GM23248 (cell line): ENCODE measurements at regions not wholly inside any gene's neighbourhood (a gene's known extent, or its start where the extent isn't known, plus 50 kb on each side); places are given as distances from the start of the nearest gene placed in this dataset.

Experiments
- DNase-seq: peaks from one replicate; pipeline ENCODE4 v3.0.0-alpha.2; 2015
- H2AFZ ChIP-seq: fragments of 200-600 bp; sonication (generic); 2 replicates; pipeline ENCODE4 v1.6.1; 2016; ENCODE audit warnings: antibody characterized with exemption
- H3F3A ChIP-seq: fragments of 200-600 bp; sonication (generic); 2 replicates; pipeline ENCODE4 v1.6.1; 2016; ENCODE audit warnings: mild to moderate bottlenecking, antibody characterized with exemption, mixed run types; ENCODE audit not compliant: insufficient read depth
- H3K27ac ChIP-seq: fragments of 200-600 bp; sonication (generic); 2 replicates; pipeline ENCODE4 v1.5.1; 2016; ENCODE audit warnings: mild to moderate bottlenecking
- H3K27me3 ChIP-seq: fragments of 200-600 bp; sonication (generic); replicated peaks from 2 replicates; pipeline ENCODE4 v1.6.1; 2016; ENCODE audit warnings: mild to moderate bottlenecking; ENCODE audit not compliant: insufficient read depth
- H3K36me3 ChIP-seq: fragments of 200-600 bp; sonication (generic); 2 replicates; pipeline ENCODE4 v1.6.1; 2016; ENCODE audit warnings: low read depth, mild to moderate bottlenecking
- H3K4me1 ChIP-seq: fragments of 200-600 bp; sonication (generic); 2 replicates; pipeline ENCODE4 v1.6.1; 2016; ENCODE audit warnings: mild to moderate bottlenecking; ENCODE audit not compliant: insufficient read depth
- H3K4me2 ChIP-seq: fragments of 200-600 bp; sonication (generic); one replicate; pipeline ENCODE4 v1.6.1; 2016; ENCODE audit warnings: mild to moderate bottlenecking; ENCODE audit not compliant: unreplicated experiment
- H3K4me3 ChIP-seq: fragments of 200-600 bp; sonication (generic); 2 replicates; pipeline ENCODE4 v1.5.1; 2016; ENCODE audit warnings: mild to moderate bottlenecking
- H3K79me2 ChIP-seq: fragments of 200-600 bp; sonication (generic); 2 replicates; pipeline ENCODE4 v1.6.1; 2016; ENCODE audit warnings: mild to moderate bottlenecking; ENCODE audit not compliant: insufficient read depth
- H3K9ac ChIP-seq: fragments of 200-600 bp; sonication (generic); 2 replicates; pipeline ENCODE4 v1.6.1; 2016; ENCODE audit warnings: mild to moderate bottlenecking
- H3K9me2 ChIP-seq: fragments of 200-600 bp; sonication (generic); 2 replicates; pipeline ENCODE4 v1.6.1; 2016; ENCODE audit warnings: mixed run types, mild to moderate bottlenecking, moderate library complexity; ENCODE audit not compliant: insufficient read depth
- H3K9me3 ChIP-seq: fragments of 200-600 bp; sonication (generic); one replicate; pipeline ENCODE4 v1.6.1; 2017; ENCODE audit warnings: low read depth
- H4K20me1 ChIP-seq: fragments of 200-600 bp; sonication (generic); 2 replicates; pipeline ENCODE4 v1.6.0; 2016; ENCODE audit not compliant: insufficient read depth
- EZH2 ChIP-seq: fragments of 200-600 bp; sonication (generic); IDR thresholded peaks from 2 replicates; pipeline ENCODE4 v1.6.1; 2018; ENCODE audit warnings: antibody characterized with exemption, mild to moderate bottlenecking; ENCODE audit not compliant: insufficient read depth, poor library complexity, severe bottlenecking
- EZH2phosphoT487 ChIP-seq: fragments of 200-600 bp; sonication (generic); IDR thresholded peaks from 2 replicates; pipeline ENCODE4 v1.6.1; 2018; ENCODE audit warnings: antibody characterized with exemption, moderate library complexity, mild to moderate bottlenecking, low read depth; ENCODE audit not compliant: insufficient read depth
- WGBS, 2 experiments: methylation state at CpG; one replicate each; pipeline ENCODE4 v1.1.6; 2015 to 2017; ENCODE audit warnings: low lambda C conversion rate in 2 of 2, low coverage in 1 of 2; ENCODE audit errors: missing lambda C conversion rate in 2 of 2; 5-methylcytosine and 5-hydroxymethylcytosine counted together
- in situ Hi-C: fragments of 300-500 bp; cut with MboI; formaldehyde crosslinking; loops from 2 replicates; pipeline ENCODE4 v1.15.0; 2020

- Histone ChIP-seq H4K20me1 (no peaks in the 10 kb centered on the region), H3K79me2 (no peaks in the 10 kb centered on the region), H3K27me3 (no peaks in the 10 kb centered on the region), H3K4me3 (no peak overlapping the region), H3K9me2 (no peaks in the 10 kb centered on the region), H3K4me1 (no peaks in the 10 kb centered on the region), H3K4me2 (no peak overlapping the region), H3K36me3 (no peaks in the 10 kb centered on the region), H3F3A (no peaks in the 10 kb centered on the region), H3K9ac (no peak overlapping the region), H3K27ac (no peak overlapping the region), H3K9me3 (no peaks in the 10 kb centered on the region), H2AFZ (no peak overlapping the region)
- TF ChIP-seq EZH2phosphoT487, result no peak
- no peak for TF ChIP-seq EZH2
- in situ Hi-C loops, result no loop called here
- no peak for DNase-seq
- 5 to 14% methylated on average over 3 of the region's 3 CpGs for WGBS, 2 experiments
These were observed 259.1 kb downstream of the BARHL2 start for GRCh38 chr1:90457985-90458384.

- Histone ChIP-seq H3K4me2 (no peak overlapping the region), H3K4me3 (no peak overlapping the region), H3K27ac (no peak overlapping the region), H3K79me2 (no peaks in the 10 kb centered on the region), H3K9me3 (no peaks in the 10 kb centered on the region), H3F3A (no peaks in the 10 kb centered on the region), H3K27me3 (no peaks in the 10 kb centered on the region), H3K9ac (no peak overlapping the region), H2AFZ (no peak overlapping the region), H4K20me1 (no peaks in the 10 kb centered on the region), H3K9me2 (no peaks in the 10 kb centered on the region), H3K4me1 (no peaks in the 10 kb centered on the region), H3K36me3 (no peaks in the 10 kb centered on the region)
- in situ Hi-C loops, result no loop called here
- TF ChIP-seq EZH2 (no peak), EZH2phosphoT487 (no peak)
- WGBS, 2 experiments, result 53 to 58% methylated on average over 2 of the region's 2 CpGs
- no peak for DNase-seq
These were observed 264.6 kb downstream of the BARHL2 start for GRCh38 chr1:90452491-90452890.

- DNase-seq, result no peak
- in situ Hi-C loops, result no loop called here
- Histone ChIP-seq H2AFZ (no peak overlapping the region), H3K9ac (no peak overlapping the region), H3K27ac (no peak overlapping the region), H3K79me2 (no peaks in the 10 kb centered on the region), H3K36me3 (no peaks in the 10 kb centered on the region), H4K20me1 (no peaks in the 10 kb centered on the region), H3F3A (no peaks in the 10 kb centered on the region), H3K9me3 (no peaks in the 10 kb centered on the region), H3K4me3 (no peak overlapping the region), H3K4me1 (no peaks in the 10 kb centered on the region), H3K9me2 (no peaks in the 10 kb centered on the region), H3K4me2 (no peak overlapping the region), H3K27me3 (no peaks in the 10 kb centered on the region)
- 26% methylated on average over 4 of the region's 4 CpGs for WGBS, 2 experiments
- TF ChIP-seq EZH2phosphoT487 (no peak), EZH2 (no peak)
These were observed 273.7 kb downstream of the BARHL2 start for GRCh38 chr1:90443354-90443753.

GRCh38 chr1:90435351-90435750 lies 281.8 kb downstream of the BARHL2 start:
- no peak overlapping the region for H3K9ac ChIP-seq
- no peaks in the 10 kb centered on the region for H3K9me2 ChIP-seq
- no peak overlapping the region for H3K27ac ChIP-seq
- H3K4me1 ChIP-seq, result no peaks in the 10 kb centered on the region
- no peak for TF ChIP-seq EZH2
- H3K4me2 ChIP-seq, result no peak overlapping the region
- H4K20me1 ChIP-seq, result no peaks in the 10 kb centered on the region
- no peaks in the 10 kb centered on the region for H3F3A ChIP-seq
- no peak for DNase-seq
- no peaks in the 10 kb centered on the region for H3K36me3 ChIP-seq
- no peaks in the 10 kb centered on the region for H3K27me3 ChIP-seq
- no peak overlapping the region for H3K4me3 ChIP-seq
- no peak overlapping the region for H2AFZ ChIP-seq
- WGBS, 2 experiments, result 7 to 11% methylated on average over 3 of the region's 3 CpGs
- in situ Hi-C loops, result no loop called here
- no peaks in the 10 kb centered on the region for H3K9me3 ChIP-seq
- no peaks in the 10 kb centered on the region for H3K79me2 ChIP-seq

GRCh38 chr1:90434460-90434859 lies 282.6 kb downstream of the BARHL2 start:
- Histone ChIP-seq H3K27ac (no peak overlapping the region), H3K4me1 (no peaks in the 10 kb centered on the region), H3F3A (no peaks in the 10 kb centered on the region), H3K9me2 (no peaks in the 10 kb centered on the region), H3K9me3 (no peaks in the 10 kb centered on the region), H3K79me2 (no peaks in the 10 kb centered on the region), H3K4me2 (no peak overlapping the region), H2AFZ (no peak overlapping the region), H3K36me3 (no peaks in the 10 kb centered on the region), H4K20me1 (no peaks in the 10 kb centered on the region), H3K4me3 (no peak overlapping the region), H3K27me3 (no peaks in the 10 kb centered on the region), H3K9ac (no peak overlapping the region)
- no peak for DNase-seq
- in situ Hi-C loops, result no loop called here
- no peak for TF ChIP-seq EZH2
- TF ChIP-seq EZH2phosphoT487, result no peak
- WGBS, 2 experiments, result 20% methylated on average over 2 of the region's 2 CpGs
